ENCODE measurements at regions not wholly inside any gene's neighbourhood (a gene's known extent, or its start where the extent isn't known, plus 50 kb on each side); places are given as distances from the start of the nearest gene placed in this dataset.

DNA sequence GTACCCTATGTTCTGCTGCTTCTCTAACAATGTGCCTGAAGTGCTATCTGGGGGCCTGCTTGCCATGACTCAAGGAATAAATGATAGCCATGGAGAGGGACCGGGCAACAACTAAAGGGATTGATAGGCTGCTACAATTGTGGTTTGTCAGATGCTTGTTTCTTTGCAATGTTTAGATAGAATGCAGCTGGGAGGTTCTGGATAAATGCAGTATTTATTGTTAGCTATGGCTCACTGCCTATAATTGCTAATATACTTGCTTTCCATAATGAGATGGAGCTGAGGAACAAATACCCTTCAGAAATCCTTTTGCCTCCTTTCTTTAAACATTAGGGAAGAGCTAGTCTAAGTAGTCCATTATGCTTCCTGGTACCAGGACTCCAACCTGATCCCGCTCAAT, 575.2 kb upstream of the SYNCRIP start:
- 32 to 70% (median 38%) methylated on average over 2 of the region's 2 CpGs for WGBS, 4 donors
- H3K27ac ChIP-seq = no peak overlapping the region
- H3K9me3 ChIP-seq = peaks cover 0 to 15% (median 3%) of the 10 kb centered on the region in 12 donors
- no peak overlapping the region for H3K4me3 ChIP-seq
- H3K4me1 ChIP-seq = no peaks in the 10 kb centered on the region
- TF ChIP-seq, protein P1, sequence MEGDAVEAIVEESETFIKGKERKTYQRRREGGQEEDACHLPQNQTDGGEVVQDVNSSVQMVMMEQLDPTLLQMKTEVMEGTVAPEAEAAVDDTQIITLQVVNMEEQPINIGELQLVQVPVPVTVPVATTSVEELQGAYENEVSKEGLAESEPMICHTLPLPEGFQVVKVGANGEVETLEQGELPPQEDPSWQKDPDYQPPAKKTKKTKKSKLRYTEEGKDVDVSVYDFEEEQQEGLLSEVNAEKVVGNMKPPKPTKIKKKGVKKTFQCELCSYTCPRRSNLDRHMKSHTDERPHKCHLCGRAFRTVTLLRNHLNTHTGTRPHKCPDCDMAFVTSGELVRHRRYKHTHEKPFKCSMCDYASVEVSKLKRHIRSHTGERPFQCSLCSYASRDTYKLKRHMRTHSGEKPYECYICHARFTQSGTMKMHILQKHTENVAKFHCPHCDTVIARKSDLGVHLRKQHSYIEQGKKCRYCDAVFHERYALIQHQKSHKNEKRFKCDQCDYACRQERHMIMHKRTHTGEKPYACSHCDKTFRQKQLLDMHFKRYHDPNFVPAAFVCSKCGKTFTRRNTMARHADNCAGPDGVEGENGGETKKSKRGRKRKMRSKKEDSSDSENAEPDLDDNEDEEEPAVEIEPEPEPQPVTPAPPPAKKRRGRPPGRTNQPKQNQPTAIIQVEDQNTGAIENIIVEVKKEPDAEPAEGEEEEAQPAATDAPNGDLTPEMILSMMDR (IDR thresholded peaks at IDR 0.05) = no peak
- no peak for TF ChIP-seq POLR2A (IDR thresholded peaks at IDR 0.05)
- no peaks in the 10 kb centered on the region for H3K27me3 ChIP-seq
- intact Hi-C loops (cut with DNase I) = no loop called here
- ATAC-seq = no peak
- no peaks in the 10 kb centered on the region for H3K36me3 ChIP-seq
- no peak for DNase-seq

DNA sequence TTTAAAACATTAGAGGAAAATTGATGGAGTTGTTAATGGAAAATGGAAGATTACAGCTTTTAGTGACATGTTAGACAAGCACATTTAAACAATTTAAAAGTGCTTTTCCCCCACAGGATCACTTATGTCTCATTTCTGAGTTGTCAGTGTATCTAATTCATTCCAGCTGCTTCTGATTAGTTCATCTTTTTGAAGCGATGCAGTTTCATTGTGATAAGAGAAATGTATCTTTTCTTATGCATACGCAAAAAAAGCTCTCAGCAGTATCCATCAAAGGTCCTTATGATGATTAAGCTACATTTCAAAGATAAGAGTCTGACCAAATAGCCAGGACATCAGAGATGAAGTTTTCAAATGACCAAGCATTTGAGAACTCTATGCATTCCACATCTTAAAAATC, 572.6 kb upstream of the SYNCRIP start:
- 51 to 68% (median 62%) methylated on average over 2 of the region's 2 CpGs for WGBS, 4 donors
- Histone ChIP-seq H3K4me3 (no peak overlapping the region), H3K36me3 (no peaks in the 10 kb centered on the region), H3K27me3 (no peaks in the 10 kb centered on the region), H3K9me3 (peaks cover 0 to 9% (median 0%) of the 10 kb centered on the region in 12 donors), H3K27ac (no peak overlapping the region), H3K4me1 (no peaks in the 10 kb centered on the region)
- intact Hi-C loops (cut with DNase I) = no loop called here
- no peak for TF ChIP-seq POLR2A (IDR thresholded peaks at IDR 0.05)
- TF ChIP-seq, protein P1 (IDR thresholded peaks at IDR 0.05) = no peak
- DNase-seq (no peak), ATAC-seq (no peak)

DNA sequence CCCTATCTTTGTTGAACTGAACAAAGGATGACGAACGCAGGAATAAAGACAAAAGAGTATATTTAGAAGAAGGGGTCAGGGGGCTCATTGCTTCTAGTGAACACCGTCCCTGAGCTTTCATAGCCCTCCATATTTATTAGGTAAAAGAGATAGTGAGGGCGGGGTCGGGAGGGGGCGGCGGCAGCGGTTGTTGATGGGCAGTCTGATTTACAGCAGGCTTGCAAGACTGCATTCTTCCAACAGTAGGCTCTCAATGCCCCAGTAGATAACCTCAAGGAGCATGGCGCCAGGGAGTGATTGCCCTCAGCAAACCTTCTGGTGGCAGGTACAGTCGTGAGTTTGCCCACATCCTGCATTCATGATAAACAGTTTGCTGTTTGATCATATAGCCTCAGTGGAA, 563.3 kb upstream of the SYNCRIP start:
- Histone ChIP-seq H3K9me3 (peaks cover 0 to 16% (median 0%) of the 10 kb centered on the region in 12 donors), H3K36me3 (no peaks in the 10 kb centered on the region), H3K4me3 (no peak overlapping the region), H3K4me1 (no peaks in the 10 kb centered on the region), H3K27me3 (no peaks in the 10 kb centered on the region), H3K27ac (no peak overlapping the region)
- ATAC-seq (no peak), DNase-seq (no peak)
- TF ChIP-seq POLR2A (IDR thresholded peaks at IDR 0.05) = no peak
- TF ChIP-seq, protein P1 (IDR thresholded peaks at IDR 0.05) = no peak
- WGBS, 4 donors = 86 to 89% (median 87%) methylated on average over 10 of the region's 10 CpGs
- intact Hi-C loops (cut with DNase I) = no loop called here

DNA sequence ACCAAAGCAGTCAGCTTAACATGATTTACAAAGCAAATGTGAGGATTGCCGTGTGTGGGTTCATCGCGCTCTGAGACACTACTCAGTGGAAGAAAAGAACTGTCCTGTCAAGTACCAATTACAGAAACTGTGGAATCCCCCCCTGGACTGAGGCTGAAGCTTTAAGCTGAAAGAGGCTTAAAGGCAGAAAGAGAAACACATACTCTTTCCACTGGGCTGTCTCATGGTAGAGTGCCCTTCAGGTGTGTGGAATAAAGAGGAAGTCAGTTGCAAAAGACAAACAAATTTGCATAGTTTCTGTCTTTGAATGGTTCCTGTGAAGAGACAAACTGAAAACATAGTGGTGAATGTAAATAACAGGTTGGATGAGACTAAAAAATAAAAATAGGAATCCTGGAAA, 560.4 kb upstream of the SYNCRIP start:
- 90 to 94% (median 92%) methylated on average over 3 of the region's 3 CpGs for WGBS, 4 donors
- no peak overlapping the region for H3K4me3 ChIP-seq
- DNase-seq = no peak
- TF ChIP-seq POLR2A (IDR thresholded peaks at IDR 0.05) = no peak
- TF ChIP-seq, protein P1 (IDR thresholded peaks at IDR 0.05) = no peak
- no peaks in the 10 kb centered on the region for H3K4me1 ChIP-seq
- H3K27ac ChIP-seq = no peak overlapping the region
- H3K9me3 ChIP-seq = peaks cover 0 to 19% (median 0%) of the 10 kb centered on the region in 12 donors
- no peak for ATAC-seq
- intact Hi-C loops (cut with DNase I) = no loop called here
- no peaks in the 10 kb centered on the region for H3K27me3 ChIP-seq
- H3K36me3 ChIP-seq = no peaks in the 10 kb centered on the region
